Parathyroid adenoma (tissue), 2 donors: ENCODE measurements at regions not wholly inside any gene's neighbourhood (a gene's known extent, or its start where the extent isn't known, plus 50 kb on each side); places are given as distances from the start of the nearest gene placed in this dataset.

Experiments
- H2AFZ ChIP-seq: fragments of 300-600 bp; sonication (generic); one replicate; pipeline ENCODE4 v1.7.0; 2017; ENCODE audit warnings: antibody characterized with exemption, mild to moderate bottlenecking
- H3K27ac ChIP-seq: fragments of 300-600 bp; sonication (generic); one replicate; pipeline ENCODE4 v1.7.0; 2017
- H3K27me3 ChIP-seq: fragments of 300-600 bp; sonication (generic); one replicate; pipeline ENCODE4 v1.7.0; 2017; ENCODE audit warnings: low read length; ENCODE audit not compliant: control insufficient read depth, insufficient read depth
- H3K36me3 ChIP-seq: fragments of 300-600 bp; sonication (generic); one replicate; pipeline ENCODE4 v1.7.0; 2017; ENCODE audit warnings: low read length; ENCODE audit not compliant: control insufficient read depth, insufficient read depth
- H3K4me1 ChIP-seq: fragments of 300-600 bp; sonication (generic); one replicate; pipeline ENCODE4 v1.7.0; 2017; ENCODE audit warnings: control low read depth
- H3K4me2 ChIP-seq: fragments of 300-600 bp; sonication (generic); one replicate; pipeline ENCODE4 v1.7.0; 2017; ENCODE audit warnings: low read length
- H3K4me3 ChIP-seq: fragments of 300-600 bp; sonication (generic); one replicate; pipeline ENCODE4 v1.7.0; 2017; ENCODE audit warnings: low read depth, low read length
- H3K79me2 ChIP-seq: fragments of 300-600 bp; sonication (generic); one replicate; pipeline ENCODE4 v1.7.0; 2017; ENCODE audit warnings: control low read depth
- H3K9ac ChIP-seq: fragments of 300-600 bp; sonication (generic); one replicate; pipeline ENCODE4 v1.7.0; 2017; ENCODE audit warnings: mild to moderate bottlenecking
- H3K9me3 ChIP-seq: fragments of 300-600 bp; sonication (generic); one replicate; pipeline ENCODE4 v1.7.0; 2017; ENCODE audit warnings: low read length; ENCODE audit not compliant: control insufficient read depth
- CTCF ChIP-seq: fragments of 300-600 bp; sonication (generic); IDR thresholded peaks from one replicate; pipeline ENCODE4 v1.7.0; 2017; ENCODE audit warnings: antibody characterized with exemption, mild to moderate bottlenecking
- donor health status: primary hyperparathyroidism.

DNA sequence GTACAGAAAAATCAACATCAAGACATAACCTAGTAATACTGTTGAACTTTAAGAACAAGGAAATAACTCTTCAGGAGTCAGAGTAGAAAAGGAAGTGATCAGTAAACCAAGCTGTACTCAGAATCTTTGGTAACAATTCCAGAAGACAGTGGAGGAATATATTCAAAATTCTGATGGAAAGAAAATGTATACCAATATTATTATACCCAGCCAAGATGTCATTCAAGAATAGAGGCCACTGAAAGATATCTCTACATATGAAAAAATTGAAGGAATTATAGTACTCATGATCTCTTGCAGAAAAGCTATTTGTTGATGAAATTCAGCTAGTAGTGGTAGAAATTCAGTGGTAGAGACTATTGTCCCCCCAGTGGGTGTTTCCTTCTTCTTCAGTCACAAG, 182.6 kb upstream of the ZMIZ1 start:
- Histone ChIP-seq H3K4me1 (no peaks in the 10 kb centered on the region), H3K4me2 (no peak overlapping the region), H3K79me2 (no peaks in the 10 kb centered on the region), H3K36me3 (no peaks in the 10 kb centered on the region), H3K27ac (no peak overlapping the region), H2AFZ (no peak overlapping the region), H3K27me3 (no peaks in the 10 kb centered on the region), H3K9me3 (no peaks in the 10 kb centered on the region), H3K4me3 (no peak overlapping the region), H3K9ac (no peak overlapping the region)
- no peak for TF ChIP-seq CTCF

- Histone ChIP-seq H3K27me3 (no peaks in the 10 kb centered on the region), H3K36me3 (no peaks in the 10 kb centered on the region), H3K79me2 (no peaks in the 10 kb centered on the region), H3K4me2 (no peak overlapping the region), H3K4me3 (no peak overlapping the region), H3K9ac (no peak overlapping the region), H2AFZ (no peak overlapping the region), H3K4me1 (no peaks in the 10 kb centered on the region), H3K27ac (no peak overlapping the region), H3K9me3 (no peaks in the 10 kb centered on the region)
- no peak for TF ChIP-seq CTCF
Observed at GRCh38 chr10:78889536-78890063, 179.2 kb upstream of the ZMIZ1 start.

- Histone ChIP-seq H3K9me3 (no peaks in the 10 kb centered on the region), H3K4me1 (no peaks in the 10 kb centered on the region), H3K4me2 (no peak overlapping the region), H3K4me3 (no peak overlapping the region), H2AFZ (no peak overlapping the region), H3K9ac (no peak overlapping the region), H3K27ac (no peak overlapping the region), H3K79me2 (no peaks in the 10 kb centered on the region), H3K36me3 (no peaks in the 10 kb centered on the region), H3K27me3 (no peaks in the 10 kb centered on the region)
- TF ChIP-seq CTCF: no peak
Observed at GRCh38 chr10:78890506-78890905, 178.3 kb upstream of the ZMIZ1 start.

DNA sequence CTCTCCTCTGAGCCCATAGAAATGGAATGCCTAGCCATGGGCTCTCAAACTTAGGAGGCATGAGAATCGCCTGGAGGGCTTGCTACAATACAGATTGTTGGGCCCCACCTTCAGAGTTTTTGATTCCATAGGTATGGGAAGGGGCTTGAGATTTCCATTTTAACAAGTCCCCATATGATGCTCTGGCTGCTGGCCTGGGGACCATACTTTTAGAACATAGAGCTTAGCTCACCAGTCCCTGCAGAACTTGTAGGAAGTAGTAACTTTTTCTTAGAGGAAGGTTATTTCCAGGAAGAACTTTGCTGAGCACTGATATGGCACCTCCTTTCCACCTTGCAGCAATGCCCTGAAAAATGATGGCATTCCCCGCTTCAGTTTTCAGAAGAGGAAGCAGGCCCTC, 177.0 kb upstream of the ZMIZ1 start:
- Histone ChIP-seq H3K4me2 (no peak overlapping the region), H2AFZ (no peak overlapping the region), H3K9me3 (no peaks in the 10 kb centered on the region), H3K79me2 (no peaks in the 10 kb centered on the region), H3K36me3 (no peaks in the 10 kb centered on the region), H3K27ac (no peak overlapping the region), H3K4me1 (no peaks in the 10 kb centered on the region), H3K4me3 (no peak overlapping the region), H3K27me3 (no peaks in the 10 kb centered on the region), H3K9ac (no peak overlapping the region)
- TF ChIP-seq CTCF: no peak

DNA sequence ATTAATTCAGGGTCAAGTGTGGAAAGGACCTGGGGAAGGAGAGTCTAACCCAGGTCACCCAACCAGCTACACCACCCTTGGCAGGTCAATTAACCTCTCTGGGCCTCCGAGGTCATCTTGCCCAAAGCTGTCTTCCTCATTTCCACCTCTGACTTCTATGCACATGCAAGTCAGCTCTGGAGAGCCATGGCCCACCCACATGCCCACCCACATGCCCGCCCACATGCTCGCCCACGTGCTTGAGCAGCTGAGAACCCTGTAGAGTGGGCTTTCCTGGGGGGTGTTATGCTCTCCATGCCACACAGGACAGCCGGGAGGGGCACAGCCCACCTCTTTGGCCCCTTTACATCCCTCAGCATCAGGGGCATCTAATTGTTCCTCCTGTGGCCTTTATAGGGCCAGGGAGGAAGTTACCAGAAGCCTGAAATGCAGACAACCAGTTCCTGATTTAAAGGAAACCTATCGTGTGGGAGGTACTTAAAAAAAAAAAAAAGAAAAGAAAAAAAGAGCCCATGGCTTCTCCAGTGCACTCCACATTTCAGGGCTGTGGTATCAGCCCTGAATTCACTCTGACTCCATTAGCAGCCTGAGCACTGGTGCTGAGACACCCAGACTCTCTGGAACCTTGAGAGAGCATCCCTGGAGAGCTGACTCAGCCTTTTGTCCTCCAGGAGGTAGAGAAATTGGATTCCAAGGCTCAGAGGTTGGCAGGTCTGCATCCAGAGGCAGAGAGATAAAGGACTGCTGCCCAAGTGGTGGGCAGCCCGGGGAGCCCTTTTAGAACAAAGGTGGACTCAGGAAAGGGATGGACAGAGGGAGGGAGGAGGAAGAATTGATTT, 176.2 kb upstream of the ZMIZ1 start:
- H3K27me3 ChIP-seq: no peaks in the 10 kb centered on the region
- H3K4me3 ChIP-seq: no peak overlapping the region
- H3K4me2 ChIP-seq: no peak overlapping the region
- H3K9me3 ChIP-seq: no peaks in the 10 kb centered on the region
- H2AFZ ChIP-seq: no peak overlapping the region
- H3K79me2 ChIP-seq: no peaks in the 10 kb centered on the region
- no peak for TF ChIP-seq CTCF
- H3K27ac ChIP-seq: no peak overlapping the region
- no peaks in the 10 kb centered on the region for H3K4me1 ChIP-seq
- H3K36me3 ChIP-seq: no peaks in the 10 kb centered on the region
- no peak overlapping the region for H3K9ac ChIP-seq
